HG02678 (cell line): ENCODE measurements at regions not wholly inside any gene's neighbourhood (a gene's known extent, or its start where the extent isn't known, plus 50 kb on each side); places are given as distances from the start of the nearest gene placed in this dataset.

Source experiments
- ATAC-seq: cut with Tn5 transposase; IDR thresholded peaks from one replicate; pipeline ENCODE4 v1.9.1; 2021; ENCODE audit warnings: mild to moderate bottlenecking, moderate library complexity; ENCODE audit not compliant: unreplicated experiment

GRCh38 chr12:124094733-124095132 lies 121.7 kb downstream of the ZNF664 start:
- no peak for ATAC-seq

DNA sequence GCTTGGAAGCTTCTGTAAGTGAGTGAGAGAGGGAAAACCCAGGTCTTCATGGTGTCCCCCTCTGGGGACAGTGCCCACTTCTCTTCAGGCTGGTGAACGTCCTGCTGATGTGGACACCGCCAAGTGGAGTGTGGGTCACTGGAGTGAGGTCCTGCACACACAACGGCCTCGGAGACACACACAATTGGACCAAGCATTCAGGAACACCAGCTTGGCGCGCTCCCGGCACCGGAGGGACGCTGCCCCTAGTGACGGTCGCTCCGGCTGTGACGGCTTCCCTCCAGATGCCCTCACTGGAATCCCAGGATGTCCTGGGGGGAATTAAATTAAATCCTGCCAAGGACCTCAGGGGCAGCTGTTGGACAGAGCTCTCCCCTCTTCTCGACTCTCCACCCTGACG lies 123.1 kb downstream of the ZNF664 start:
- no peak for ATAC-seq

- ATAC-seq, result no peak
Measured at GRCh38 chr12:124096869-124097434, 123.9 kb downstream of the ZNF664 start.

DNA sequence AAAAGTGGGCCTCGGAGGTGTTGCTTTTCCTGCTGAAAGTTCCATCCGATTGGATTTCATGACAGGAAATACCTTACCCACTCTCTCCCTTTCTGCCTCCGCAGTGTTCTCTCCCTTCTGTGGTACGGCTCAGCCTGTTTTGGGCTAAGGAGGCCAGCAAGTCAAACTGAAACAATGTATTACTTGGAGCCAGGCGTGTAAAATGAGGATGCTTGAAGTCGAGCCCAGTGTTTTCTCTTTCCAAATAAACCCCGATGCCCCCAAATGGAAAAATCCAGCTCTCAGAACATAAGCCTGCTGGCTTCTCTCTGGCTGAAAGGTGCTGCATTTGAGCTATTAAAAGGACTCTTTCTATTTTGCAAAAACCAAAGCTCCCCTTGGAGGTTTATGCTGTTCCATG lies 124.7 kb downstream of the ZNF664 start:
- ATAC-seq, result no peak

- no peak for ATAC-seq
Measured at GRCh38 chr12:124098101-124098757, 125.2 kb downstream of the ZNF664 start.

DNA sequence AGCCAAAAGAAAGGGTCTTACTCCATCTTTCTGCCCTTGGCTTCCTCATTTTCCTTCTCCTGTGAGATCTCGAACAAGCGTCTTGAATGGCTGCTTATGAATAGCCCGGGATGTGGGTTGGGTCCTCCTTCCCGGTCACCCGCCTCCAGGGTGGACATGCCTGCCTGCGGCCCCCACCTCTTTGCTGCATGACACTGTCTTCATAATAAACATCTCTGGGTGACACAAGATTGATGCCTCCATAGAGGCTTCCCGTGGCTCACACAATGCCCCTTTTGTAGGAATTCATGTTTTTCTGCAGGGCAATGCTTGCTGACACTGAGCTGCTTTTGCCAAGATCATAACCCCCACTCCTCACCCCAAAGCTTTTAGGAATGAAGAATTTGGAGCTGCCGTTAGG lies 125.9 kb downstream of the ZNF664 start:
- no peak for ATAC-seq

DNA sequence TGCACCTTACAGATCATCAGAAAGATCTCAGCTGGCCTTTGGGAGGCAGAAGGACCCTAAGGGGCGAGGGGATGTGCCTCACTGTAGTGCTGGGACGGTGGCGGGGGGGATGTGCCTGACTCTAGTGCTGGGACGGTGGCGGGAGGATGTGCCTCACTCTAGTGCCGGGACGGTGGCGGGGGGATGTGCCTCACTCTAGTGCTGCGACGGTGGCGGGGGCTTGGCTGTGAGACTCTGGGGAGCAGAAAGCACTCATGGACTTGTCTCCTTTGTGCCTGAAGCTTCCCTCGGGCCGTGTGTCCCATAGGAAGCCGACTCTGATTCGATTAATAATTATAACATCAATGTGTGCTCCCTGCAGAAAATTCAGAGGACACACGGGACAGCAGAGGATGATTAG lies 126.6 kb downstream of the ZNF664 start:
- ATAC-seq, result no peak

- ATAC-seq, result no peak
Measured at GRCh38 chr12:124100572-124101178, 127.7 kb downstream of the ZNF664 start.

DNA sequence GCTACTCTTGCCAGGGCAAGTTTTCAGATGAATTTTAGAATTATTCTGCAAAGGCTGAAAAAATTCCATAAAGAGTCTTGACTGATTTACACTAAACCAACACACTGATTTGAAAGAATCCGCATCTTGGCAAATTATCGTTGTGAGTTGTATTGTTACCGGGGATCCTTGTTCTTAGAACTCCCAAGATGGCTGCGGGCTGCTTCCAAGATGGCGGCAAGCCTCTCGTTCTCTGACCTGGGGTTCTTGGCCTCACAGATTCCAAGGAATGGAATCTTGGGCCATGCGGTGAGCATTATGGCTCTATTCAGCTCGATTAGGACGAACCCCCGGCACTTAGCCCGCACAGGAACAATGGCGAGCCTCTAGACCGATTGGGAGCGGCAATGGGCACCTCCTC lies 132.5 kb downstream of the ZNF664 start:
- ATAC-seq, result no peak

- no peak for ATAC-seq
Measured at GRCh38 chr12:124107351-124107750, 134.3 kb downstream of the ZNF664 start.

DNA sequence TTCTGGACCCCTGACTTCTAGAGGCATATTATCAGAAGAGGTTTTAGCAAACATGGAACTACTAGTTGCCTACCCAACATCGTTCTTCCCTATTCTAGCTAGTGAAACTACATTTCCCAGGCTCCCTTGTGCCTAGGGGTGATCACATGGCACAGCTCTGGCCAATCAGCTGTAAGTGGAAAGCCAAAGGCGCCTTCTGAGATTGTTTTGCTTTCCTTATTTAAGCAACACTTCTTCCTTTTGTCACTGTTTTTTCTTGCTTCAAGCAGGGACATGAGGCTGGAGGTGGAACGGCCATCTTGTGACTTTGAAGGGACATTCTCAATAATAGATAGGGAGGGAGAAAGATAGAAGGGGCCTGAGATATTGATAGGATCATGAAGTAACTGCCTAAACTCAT lies 136.7 kb downstream of the ZNF664 start:
- no peak for ATAC-seq

DNA sequence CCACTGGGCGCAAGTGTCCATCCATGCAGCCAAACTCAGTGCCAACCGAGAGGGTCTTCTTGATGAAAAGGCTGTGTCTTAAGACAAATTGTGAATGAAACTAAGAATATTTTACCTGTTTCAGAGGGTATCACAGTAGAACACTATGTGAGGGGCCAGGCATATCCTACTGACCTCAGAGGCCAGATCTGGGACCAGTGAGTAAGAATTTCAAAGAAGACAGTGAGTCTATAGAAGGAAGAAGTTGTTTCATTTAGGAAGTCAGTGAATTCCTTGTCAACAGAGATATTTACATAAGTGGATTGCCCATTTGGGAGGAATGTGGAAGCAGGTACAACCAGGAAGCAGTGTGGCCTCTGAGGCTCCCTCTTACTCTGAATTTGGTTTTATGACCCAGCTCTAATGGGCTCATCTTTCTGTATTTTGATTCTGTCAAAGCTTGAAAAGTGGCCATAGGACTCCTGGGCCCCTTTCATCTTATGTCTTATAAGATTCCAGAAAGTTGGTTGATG lies 137.4 kb downstream of the ZNF664 start:
- no peak for ATAC-seq

- no peak for ATAC-seq
Measured at GRCh38 chr12:124111006-124111405, 138.0 kb downstream of the ZNF664 start.

DNA sequence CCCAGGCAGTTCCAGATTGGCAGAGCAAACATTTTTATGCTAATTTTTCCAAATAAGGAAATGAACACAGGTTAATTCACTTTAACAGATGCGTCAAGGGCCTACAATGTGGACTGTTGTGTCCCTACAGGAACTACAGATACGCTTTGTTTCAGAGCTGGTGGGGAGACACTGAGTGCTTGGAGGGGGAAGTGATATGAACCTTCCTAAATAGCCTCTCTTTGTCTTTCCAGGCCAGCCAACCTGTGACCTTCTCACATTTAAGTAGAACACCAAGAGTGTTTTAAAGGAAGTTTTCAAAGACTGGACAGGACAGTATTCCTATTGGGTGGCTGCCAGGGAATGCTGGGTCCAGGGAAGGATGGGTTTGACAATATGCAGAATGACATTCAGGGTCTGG lies 141.3 kb downstream of the ZNF664 start:
- ATAC-seq, result no peak

- ATAC-seq, result no peak
Measured at GRCh38 chr12:124115496-124115895, 142.5 kb downstream of the ZNF664 start.

- no peak for ATAC-seq
Measured at GRCh38 chr12:124115976-124116690, 143.1 kb downstream of the ZNF664 start.

DNA sequence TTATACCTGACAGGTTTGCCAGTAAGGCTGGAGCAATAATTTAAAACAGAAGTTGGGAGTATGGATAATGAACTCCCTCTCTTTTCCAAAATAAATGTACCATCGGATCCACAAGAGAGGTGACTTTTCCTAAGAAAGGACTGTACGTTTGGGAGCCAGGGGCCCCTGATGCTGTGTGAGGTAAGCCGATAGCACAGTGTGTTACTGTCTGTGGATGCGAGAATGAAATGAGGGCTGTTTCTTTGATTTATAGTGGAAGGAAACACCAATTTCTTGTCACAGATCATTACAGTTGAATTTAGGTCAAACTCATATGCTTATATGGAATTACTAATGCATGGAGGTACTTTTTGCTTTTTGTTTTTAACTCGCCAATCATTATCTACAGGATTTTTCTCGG lies 147.7 kb downstream of the ZNF664 start:
- ATAC-seq, result no peak

DNA sequence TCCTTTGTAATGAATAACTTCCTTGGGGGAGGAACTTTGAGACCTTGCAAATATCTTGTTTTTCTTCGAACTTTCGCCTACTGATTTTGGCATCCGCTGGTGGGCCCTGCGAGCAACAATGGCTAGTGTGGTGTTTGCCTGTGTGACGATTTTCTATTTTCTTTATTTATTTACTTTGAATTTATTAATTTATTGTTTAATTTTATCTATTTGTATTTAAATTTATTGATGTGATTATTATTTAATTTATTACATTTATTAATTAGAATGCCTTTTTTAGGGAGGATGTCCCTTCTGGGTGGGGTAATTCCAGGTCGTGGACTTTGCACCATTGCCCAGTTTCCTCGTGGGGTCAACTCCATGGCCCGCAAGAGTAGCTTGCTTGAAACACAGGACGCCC lies 149.7 kb downstream of the ZNF664 start:
- ATAC-seq, result no peak

GRCh38 chr12:124123296-124124000 lies 150.4 kb downstream of the ZNF664 start:
- ATAC-seq, result no peak

- ATAC-seq, result no peak
Measured at GRCh38 chr12:124125203-124125871, 152.3 kb downstream of the ZNF664 start.
